Caco-2 (cell line): ENCODE measurements at regions not wholly inside any gene's neighbourhood (a gene's known extent, or its start where the extent isn't known, plus 50 kb on each side); places are given as distances from the start of the nearest gene placed in this dataset.

Experiments
- BruUV-seq: library from RNA; stranded (reverse); fragments of 400-500 nt; replicated peaks from 2 replicates; lab custom pipeline; 2021; lab: Mats Ljungman, UMichigan
- CTCF ChIA-PET: fragments of 300-600 bp; sonication (Branson Sonifier 250); formaldehyde crosslinking; loops from one replicate; lab custom pipeline; 2022; ENCODE audit warnings: antibody characterized with exemption; lab: Charles Lee
- POLR2A ChIA-PET: fragments of 300-600 bp; sonication (Branson Sonifier 250); formaldehyde crosslinking; loops from one replicate; lab custom pipeline; 2022; ENCODE audit warnings: antibody characterized with exemption; lab: Charles Lee
- DNase-seq, 2 experiments: peaks; one replicate each; pipeline versions ENCODE4 v3.0.0 to v3.0.0-alpha.2; 2020 to 2022
- H3K27me3 ChIP-seq: replicated peaks from 2 replicates; pipeline ENCODE4 v1.6.0; 2011; ENCODE audit warnings: low read length; ENCODE audit not compliant: control insufficient read depth, insufficient read depth
- H3K36me3 ChIP-seq: 2 replicates; pipeline ENCODE4 v1.5.1; 2011; ENCODE audit warnings: low read length; ENCODE audit not compliant: control insufficient read depth, insufficient read depth
- H3K4me1 ChIP-seq: fragments of 250-450 bp; sonication (Bioruptor Pico); 2 replicates; pipeline ENCODE4 v1.5.1; 2020; ENCODE audit warnings: mild to moderate bottlenecking
- H3K4me3 ChIP-seq: 2 replicates; pipeline ENCODE4 v1.5.1; 2011; ENCODE audit warnings: low read depth, mild to moderate bottlenecking, control low read depth, low read length
- H3K9me3 ChIP-seq: fragments of 250-450 bp; sonication (Bioruptor Pico); 2 replicates; pipeline ENCODE4 v1.5.1; 2020; ENCODE audit warnings: mild to moderate bottlenecking, moderate library complexity
- H3K27ac Mint-ChIP-seq: one replicate; pipeline ENCODE4 v1.8.0; 2022; ENCODE audit warnings: mixed read lengths; ENCODE audit not compliant: unreplicated experiment
- H3K27me3 Mint-ChIP-seq: one replicate; pipeline ENCODE4 v1.8.0; 2022; ENCODE audit warnings: mixed read lengths; ENCODE audit not compliant: insufficient read depth, unreplicated experiment
- H3K36me3 Mint-ChIP-seq: one replicate; pipeline ENCODE4 v1.8.0; 2022; ENCODE audit warnings: mild to moderate bottlenecking, mixed read lengths; ENCODE audit not compliant: insufficient read depth, unreplicated experiment
- H3K4me1 Mint-ChIP-seq: one replicate; pipeline ENCODE4 v1.8.0; 2022; ENCODE audit warnings: low read depth, mixed read lengths; ENCODE audit not compliant: unreplicated experiment
- H3K4me3 Mint-ChIP-seq: one replicate; pipeline ENCODE4 v1.8.0; 2022; ENCODE audit warnings: mild to moderate bottlenecking, moderate library complexity, mixed read lengths; ENCODE audit not compliant: unreplicated experiment
- H3K9me3 Mint-ChIP-seq: one replicate; pipeline ENCODE4 v1.8.0; 2022; ENCODE audit warnings: mixed read lengths; ENCODE audit not compliant: unreplicated experiment
- intact Hi-C: fragments of 100-400 bp; cut with micrococcal nuclease; formaldehyde crosslinking; loops from one replicate; pipeline ENCODE4 v1.10.0; 2022; ENCODE audit not compliant: unreplicated experiment
- TF ChIP-seq, protein P1 (sequence below), 2 experiments: fragments of 200-600 bp in 1 of 2; IDR thresholded peaks; 1 replicate in 1 of 2; 2 replicates in 1 of 2; pipeline versions ENCODE4 v1.5.1 to v1.8.0; 2011 to 2022; ENCODE audit warnings: antibody characterized with exemption in 1 of 2, control low read depth in 1 of 2, inconsistent platforms in 1 of 2, low read depth in 1 of 2, low read length in 1 of 2, mild to moderate bottlenecking in 1 of 2, moderate library complexity in 1 of 2; ENCODE audit not compliant: insufficient read depth in 1 of 2, severe bottlenecking in 1 of 2, unreplicated experiment in 1 of 2

DNA sequence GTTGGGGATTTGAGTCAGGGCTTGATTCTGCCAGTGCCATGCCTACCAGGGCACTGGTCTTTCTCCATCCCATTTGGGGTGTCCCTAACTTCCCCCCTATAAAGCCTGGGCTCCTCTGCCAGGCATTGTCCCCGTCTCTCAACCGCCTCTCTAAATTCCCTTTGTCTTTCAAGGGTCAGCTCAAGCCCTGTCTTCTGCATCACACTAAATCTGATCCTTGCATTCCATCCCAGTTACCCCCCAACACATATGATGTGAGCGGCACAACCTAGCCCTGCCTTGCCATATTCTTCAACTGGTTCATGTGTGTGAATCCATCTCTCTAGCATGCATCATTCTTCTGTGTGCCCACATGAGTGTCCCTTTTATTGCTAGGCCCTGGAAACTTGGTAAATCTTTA lies 480.9 kb downstream of the ZNF536 start:
- Mint-ChIP-seq H3K9me3 (no peaks in the 10 kb centered on the region), H3K4me3 (no peak overlapping the region), H3K4me1 (no peaks in the 10 kb centered on the region), H3K27me3 (peaks cover 4% of the 10 kb centered on the region), H3K36me3 (no peaks in the 10 kb centered on the region), H3K27ac (no peak overlapping the region)
- Histone ChIP-seq H3K27me3 (peaks cover 1% of the 10 kb centered on the region; the same call in 1 of the 2 replicates), H3K36me3 (no peaks in the 10 kb centered on the region), H3K9me3 (no peaks in the 10 kb centered on the region), H3K4me1 (no peaks in the 10 kb centered on the region), H3K4me3 (no peak overlapping the region)
- intact Hi-C loops = no loop called here
- no TSS peak for BruUV-seq
- POLR2A ChIA-PET = no interaction called here
- DNase-seq = no peak
- CTCF ChIA-PET = no interaction called here
- TF ChIP-seq, protein P1, sequence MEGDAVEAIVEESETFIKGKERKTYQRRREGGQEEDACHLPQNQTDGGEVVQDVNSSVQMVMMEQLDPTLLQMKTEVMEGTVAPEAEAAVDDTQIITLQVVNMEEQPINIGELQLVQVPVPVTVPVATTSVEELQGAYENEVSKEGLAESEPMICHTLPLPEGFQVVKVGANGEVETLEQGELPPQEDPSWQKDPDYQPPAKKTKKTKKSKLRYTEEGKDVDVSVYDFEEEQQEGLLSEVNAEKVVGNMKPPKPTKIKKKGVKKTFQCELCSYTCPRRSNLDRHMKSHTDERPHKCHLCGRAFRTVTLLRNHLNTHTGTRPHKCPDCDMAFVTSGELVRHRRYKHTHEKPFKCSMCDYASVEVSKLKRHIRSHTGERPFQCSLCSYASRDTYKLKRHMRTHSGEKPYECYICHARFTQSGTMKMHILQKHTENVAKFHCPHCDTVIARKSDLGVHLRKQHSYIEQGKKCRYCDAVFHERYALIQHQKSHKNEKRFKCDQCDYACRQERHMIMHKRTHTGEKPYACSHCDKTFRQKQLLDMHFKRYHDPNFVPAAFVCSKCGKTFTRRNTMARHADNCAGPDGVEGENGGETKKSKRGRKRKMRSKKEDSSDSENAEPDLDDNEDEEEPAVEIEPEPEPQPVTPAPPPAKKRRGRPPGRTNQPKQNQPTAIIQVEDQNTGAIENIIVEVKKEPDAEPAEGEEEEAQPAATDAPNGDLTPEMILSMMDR (IDR thresholded peaks at IDR 0.05; ENCODE audit: insufficient read depth in 1 of 2, low read depth in 1 of 2, low read length in 1 of 2, severe bottlenecking in 1 of 2, unreplicated experiment in 1 of 2) = no peak

GRCh38 chr19:30852168-30852567 lies 480.0 kb downstream of the ZNF536 start:
- H3K4me1 Mint-ChIP-seq = no peaks in the 10 kb centered on the region
- TF ChIP-seq, protein P1 (IDR thresholded peaks at IDR 0.05; ENCODE audit: insufficient read depth in 1 of 2, low read depth in 1 of 2, low read length in 1 of 2, severe bottlenecking in 1 of 2, unreplicated experiment in 1 of 2) = no peak
- H3K4me3 Mint-ChIP-seq = no peak overlapping the region
- no peak for DNase-seq
- CTCF ChIA-PET = no interaction called here
- H3K27me3 Mint-ChIP-seq = peaks cover 4% of the 10 kb centered on the region
- POLR2A ChIA-PET = no interaction called here
- no peaks in the 10 kb centered on the region for H3K4me1 ChIP-seq
- H3K4me3 ChIP-seq = no peak overlapping the region
- H3K36me3 ChIP-seq = no peaks in the 10 kb centered on the region
- intact Hi-C loops = no loop called here
- BruUV-seq = no TSS peak
- no peaks in the 10 kb centered on the region for H3K36me3 Mint-ChIP-seq
- no peaks in the 10 kb centered on the region for H3K9me3 ChIP-seq
- H3K27me3 ChIP-seq = peaks cover 1% of the 10 kb centered on the region; the same call in 1 of the 2 replicates
- H3K9me3 Mint-ChIP-seq = no peaks in the 10 kb centered on the region
- H3K27ac Mint-ChIP-seq = no peak overlapping the region

GRCh38 chr19:30851646-30852045 lies 479.5 kb downstream of the ZNF536 start:
- H3K4me1 ChIP-seq = no peaks in the 10 kb centered on the region
- no peak overlapping the region for H3K4me3 Mint-ChIP-seq
- TF ChIP-seq, protein P1 (IDR thresholded peaks at IDR 0.05; ENCODE audit: insufficient read depth in 1 of 2, low read depth in 1 of 2, low read length in 1 of 2, severe bottlenecking in 1 of 2, unreplicated experiment in 1 of 2) = no peak
- intact Hi-C loops = no loop called here
- peaks cover 1% of the 10 kb centered on the region; the same call in 1 of the 2 replicates for H3K27me3 ChIP-seq
- H3K36me3 Mint-ChIP-seq = no peaks in the 10 kb centered on the region
- no peaks in the 10 kb centered on the region for H3K36me3 ChIP-seq
- H3K9me3 Mint-ChIP-seq = no peaks in the 10 kb centered on the region
- DNase-seq = no peak
- H3K4me3 ChIP-seq = no peak overlapping the region
- no peaks in the 10 kb centered on the region for H3K4me1 Mint-ChIP-seq
- H3K27me3 Mint-ChIP-seq = peaks cover 4% of the 10 kb centered on the region
- no peak overlapping the region for H3K27ac Mint-ChIP-seq
- CTCF ChIA-PET = no interaction called here
- no peaks in the 10 kb centered on the region for H3K9me3 ChIP-seq
- POLR2A ChIA-PET = no interaction called here
- BruUV-seq = no TSS peak
